Neuronal stem cell (in vitro differentiated cells): ENCODE measurements at regions not wholly inside any gene's neighbourhood (a gene's known extent, or its start where the extent isn't known, plus 50 kb on each side); places are given as distances from the start of the nearest gene placed in this dataset. TPM values are rescaled to one million over a fixed set of nuclear protein-coding genes. Genes with fewer than 3 reads are reported as not detected.

Source experiments
- DNase-seq: peaks from one replicate; pipeline ENCODE4 v3.0.0-alpha.2; 2013; ENCODE audit warnings: low spot score
- H2AFZ ChIP-seq: one replicate; pipeline ENCODE4 v1.6.1; 2013; ENCODE audit warnings: mild to moderate bottlenecking, low read length, inconsistent platforms
- H2AK5ac ChIP-seq: 2 replicates; pipeline ENCODE4 v1.6.1; 2013; ENCODE audit warnings: low read depth, mild to moderate bottlenecking, inconsistent platforms, low read length, moderate library complexity, mixed read lengths
- H2BK120ac ChIP-seq: 2 replicates; pipeline ENCODE4 v1.6.1; 2013; ENCODE audit warnings: low read depth, mild to moderate bottlenecking, inconsistent platforms, low read length, moderate library complexity, mixed read lengths
- H2BK12ac ChIP-seq: one replicate; pipeline ENCODE4 v1.6.1; 2013; ENCODE audit warnings: low read length, inconsistent platforms
- H2BK15ac ChIP-seq: 2 replicates; pipeline ENCODE4 v1.6.1; 2013; ENCODE audit warnings: mild to moderate bottlenecking, low read length, inconsistent platforms, mixed read lengths
- H2BK5ac ChIP-seq: one replicate; pipeline ENCODE4 v1.6.1; 2013; ENCODE audit warnings: inconsistent platforms, mild to moderate bottlenecking, low read length, moderate library complexity
- H3K14ac ChIP-seq: one replicate; pipeline ENCODE4 v1.6.1; 2013; ENCODE audit warnings: low read length, inconsistent platforms
- H3K18ac ChIP-seq: 2 replicates; pipeline ENCODE4 v1.6.1; 2013; ENCODE audit warnings: low read length, inconsistent platforms
- H3K23ac ChIP-seq: 2 replicates; pipeline ENCODE4 v1.6.1; 2013; ENCODE audit warnings: low read depth, mild to moderate bottlenecking, mixed read lengths, low read length, inconsistent platforms; ENCODE audit not compliant: poor library complexity
- H3K27ac ChIP-seq: replicated peaks from 3 replicates; pipeline ENCODE4 v1.5.1; 2013; ENCODE audit warnings: low read length, inconsistent platforms
- H3K27me3 ChIP-seq, 3 experiments: 2 replicates each; pipeline ENCODE4 v1.6.1; 2013; ENCODE audit warnings: low read length in 3 of 3, mild to moderate bottlenecking in 2 of 3, inconsistent platforms in 1 of 3, low read depth in 1 of 3, mixed read lengths in 1 of 3, moderate library complexity in 1 of 3; ENCODE audit not compliant: control insufficient read depth in 3 of 3, insufficient read depth in 3 of 3
- H3K36me3 ChIP-seq, 2 donors: replicated peaks in 1 of 2; 2 replicates each; pipeline ENCODE4 v1.6.1; 2013; ENCODE audit warnings: low read length in 2 of 2; ENCODE audit not compliant: control insufficient read depth in 2 of 2, insufficient read depth in 2 of 2
- H3K4ac ChIP-seq: 2 replicates; pipeline ENCODE4 v1.6.1; 2013; ENCODE audit warnings: inconsistent platforms, mild to moderate bottlenecking, low read length, moderate library complexity
- H3K4me1 ChIP-seq, 2 donors: 1 replicate in 1 of 2; 2 replicates in 1 of 2; pipeline ENCODE4 v1.6.1; 2013; ENCODE audit warnings: low read length in 2 of 2, low read depth in 1 of 2; ENCODE audit not compliant: control insufficient read depth in 2 of 2, insufficient read depth in 1 of 2
- H3K4me2 ChIP-seq: one replicate; pipeline ENCODE4 v1.6.1; 2013; ENCODE audit warnings: mild to moderate bottlenecking, low read length, inconsistent platforms; ENCODE audit not compliant: insufficient read depth, poor library complexity, severe bottlenecking
- H3K4me3 ChIP-seq, 2 donors: 2 replicates each; pipeline ENCODE4 v1.5.1; 2013; ENCODE audit warnings: low read length in 2 of 2, mild to moderate bottlenecking in 2 of 2, inconsistent platforms in 1 of 2, moderate library complexity in 1 of 2
- H3K79me1 ChIP-seq: one replicate; pipeline ENCODE4 v1.6.1; 2013; ENCODE audit warnings: low read depth, mild to moderate bottlenecking, inconsistent platforms, low read length, moderate library complexity
- H3K9ac ChIP-seq: one replicate; pipeline ENCODE4 v1.6.1; 2013; ENCODE audit warnings: mild to moderate bottlenecking, low read depth, low read length, inconsistent platforms; ENCODE audit not compliant: poor library complexity
- H3K9me3 ChIP-seq, 2 donors: replicated peaks in 1 of 2; 2 replicates each; pipeline versions ENCODE3 to v1.6.1; 2013; ENCODE audit warnings: low read length in 2 of 2, mild to moderate bottlenecking in 2 of 2, inconsistent platforms in 1 of 2, low read depth in 1 of 2, mixed read lengths in 1 of 2, moderate library complexity in 1 of 2; ENCODE audit not compliant: control insufficient read depth in 2 of 2, insufficient read depth in 1 of 2
- H4K8ac ChIP-seq: one replicate; pipeline ENCODE4 v1.6.1; 2013; ENCODE audit warnings: low read depth, mild to moderate bottlenecking, inconsistent platforms, low read length, moderate library complexity
- H4K91ac ChIP-seq: one replicate; pipeline ENCODE4 v1.6.1; 2013; ENCODE audit warnings: low read length, low read depth, mild to moderate bottlenecking, inconsistent platforms; ENCODE audit not compliant: poor library complexity
- WGBS, 2 donors: extraction: QIAGEN DNeasy Blood & Tissue Kit; methylation state at CpG; one replicate each; pipeline ENCODE4 v1.1.7; 2013; ENCODE audit warnings: missing lambda C conversion rate in 2 of 2, mixed read lengths in 1 of 2; ENCODE audit not compliant: insufficient read length in 2 of 2, insufficient replicate concordance in 1 of 2; ENCODE audit errors: extremely low coverage in 2 of 2; 5-methylcytosine and 5-hydroxymethylcytosine counted together
- small RNA-seq: library from polyadenylated mRNA; stranded (forward); fragments of <200 nt; extraction: miRNeasy Mini kit (QIAGEN cat#:217004); gene quantifications from one replicate; pipeline ENCODE3, GENCODE V24; 2013; ENCODE audit not compliant: insufficient read depth

- H3K14ac ChIP-seq, result no peak overlapping the region
- no peak overlapping the region for H3K9ac ChIP-seq
- H3K9me3 ChIP-seq, result no peaks in the 10 kb centered on the region
- H3K23ac ChIP-seq, result no peak overlapping the region
- H3K4me1 ChIP-seq, result no peaks in the 10 kb centered on the region
- no peaks in the 10 kb centered on the region for H3K36me3 ChIP-seq
- H2BK15ac ChIP-seq, result no peak overlapping the region
- H3K18ac ChIP-seq, result no peak overlapping the region
- no peak overlapping the region for H4K91ac ChIP-seq
- H3K79me1 ChIP-seq, result no peaks in the 10 kb centered on the region
- H2BK12ac ChIP-seq, result no peak overlapping the region
- H4K8ac ChIP-seq, result no peak overlapping the region
- H3K27me3 ChIP-seq, result no peaks in the 10 kb centered on the region
- H2BK120ac ChIP-seq, result no peak overlapping the region
- H2BK5ac ChIP-seq, result no peak overlapping the region
- H3K27ac ChIP-seq, result no peak overlapping the region
- DNase-seq, result no peak
- H3K4ac ChIP-seq, result no peak overlapping the region
- H3K4me3 ChIP-seq, result no peak overlapping the region
- H2AFZ ChIP-seq, result no peak overlapping the region
- H2AK5ac ChIP-seq, result no peak overlapping the region
- H3K4me2 ChIP-seq, result no peak overlapping the region
- no CpG with 5 or more reads among the region's 5 CpGs for WGBS, 2 donors
Measured at GRCh38 chr11:28393348-28393747, 285.2 kb downstream of the METTL15 start.

DNA sequence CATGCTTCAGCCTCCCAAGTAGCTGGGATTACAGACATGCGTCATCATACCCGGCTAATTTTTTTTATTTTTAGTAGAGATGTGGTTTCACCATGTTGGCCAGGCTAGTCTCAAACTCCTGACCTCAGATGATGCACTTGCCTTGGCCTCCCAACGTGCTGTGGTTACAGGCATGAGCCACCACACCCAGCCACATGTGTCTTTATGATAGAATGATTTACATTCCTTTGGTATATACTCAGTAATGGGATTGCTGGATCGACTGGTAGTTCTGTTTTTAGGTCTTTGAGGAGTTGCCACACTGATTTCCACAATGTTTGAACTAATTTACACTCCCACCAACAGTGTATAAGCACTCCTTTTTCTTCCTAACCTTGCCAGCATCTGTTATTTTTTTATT is 276.2 kb downstream of the METTL15 start:
- Histone ChIP-seq H4K8ac (no peak overlapping the region), H2BK12ac (no peak overlapping the region), H3K36me3 (no peaks in the 10 kb centered on the region), H3K4me1 (no peaks in the 10 kb centered on the region), H3K23ac (no peak overlapping the region), H2BK120ac (no peak overlapping the region), H4K91ac (no peak overlapping the region), H3K18ac (no peak overlapping the region), H3K4me2 (no peak overlapping the region), H3K9ac (no peak overlapping the region), H3K79me1 (no peaks in the 10 kb centered on the region), H3K9me3 (peaks cover 0 to 2% of the 10 kb centered on the region in 2 donors), H3K4ac (no peak overlapping the region), H2AFZ (no peak overlapping the region), H2BK5ac (no peak overlapping the region), H3K27me3 (no peaks in the 10 kb centered on the region), H3K27ac (no peak overlapping the region), H3K4me3 (no peak overlapping the region), H3K14ac (no peak overlapping the region), H2BK15ac (no peak overlapping the region), H2AK5ac (no peak overlapping the region)
- WGBS, 2 donors, result no CpG with 5 or more reads among the region's 4 CpGs
- DNase-seq, result no peak

- Histone ChIP-seq H3K9me3 (peaks cover 0 to 2% of the 10 kb centered on the region in 2 donors), H4K8ac (no peak overlapping the region), H3K4me1 (no peaks in the 10 kb centered on the region), H3K4me3 (no peak overlapping the region), H3K18ac (no peak overlapping the region), H3K4ac (no peak overlapping the region), H3K36me3 (no peaks in the 10 kb centered on the region), H3K23ac (no peak overlapping the region), H3K14ac (no peak overlapping the region), H2BK12ac (no peak overlapping the region), H3K27ac (no peak overlapping the region), H3K79me1 (no peaks in the 10 kb centered on the region), H2AK5ac (no peak overlapping the region), H2BK120ac (no peak overlapping the region), H2AFZ (no peak overlapping the region), H4K91ac (no peak overlapping the region), H2BK5ac (no peak overlapping the region), H3K9ac (no peak overlapping the region), H3K4me2 (no peak overlapping the region), H3K27me3 (no peaks in the 10 kb centered on the region), H2BK15ac (no peak overlapping the region)
- WGBS, 2 donors, result no CpG with 5 or more reads among the region's 1 CpG
- DNase-seq, result no peak
Measured at GRCh38 chr11:28383456-28383855, 275.3 kb downstream of the METTL15 start.

Small RNAs in the stretch of these regions (small RNA-seq; reads per million reads assigned to genes)
- not detected for gene MIR8068
- gene RN7SL240P, result not detected
